HPDE6-E6E7 (cell line): ENCODE measurements at regions not wholly inside any gene's neighbourhood (a gene's known extent, or its start where the extent isn't known, plus 50 kb on each side); places are given as distances from the start of the nearest gene placed in this dataset.

ENCODE experiments used
- DNase-seq: peaks from one replicate; pipeline ENCODE4 v3.0.0; 2011; ENCODE audit warnings: missing footprints; ENCODE audit errors: extremely low spot score

- no peak for DNase-seq
These were observed 439.4 kb downstream of the PTPRU start for GRCh38 chr1:29675481-29676263.

- no peak for DNase-seq
These were observed 438.5 kb downstream of the PTPRU start for GRCh38 chr1:29674627-29675326.

GRCh38 chr1:29673669-29674626 lies 437.6 kb downstream of the PTPRU start:
- no peak for DNase-seq

DNA sequence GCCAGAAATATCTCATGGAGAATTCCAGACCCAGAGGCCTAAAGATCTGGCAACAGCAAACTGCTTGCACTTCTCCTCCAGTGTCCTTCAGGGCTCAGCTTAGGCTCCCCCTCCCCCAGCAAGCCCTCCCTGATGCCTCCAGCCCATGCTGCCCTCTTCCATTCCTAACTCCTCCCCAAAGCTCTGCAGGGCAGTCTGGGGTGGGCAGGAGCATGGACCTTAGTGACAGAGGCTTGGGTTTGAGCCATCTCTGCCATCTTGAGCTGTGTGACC lies 436.8 kb downstream of the PTPRU start:
- no peak for DNase-seq

DNA sequence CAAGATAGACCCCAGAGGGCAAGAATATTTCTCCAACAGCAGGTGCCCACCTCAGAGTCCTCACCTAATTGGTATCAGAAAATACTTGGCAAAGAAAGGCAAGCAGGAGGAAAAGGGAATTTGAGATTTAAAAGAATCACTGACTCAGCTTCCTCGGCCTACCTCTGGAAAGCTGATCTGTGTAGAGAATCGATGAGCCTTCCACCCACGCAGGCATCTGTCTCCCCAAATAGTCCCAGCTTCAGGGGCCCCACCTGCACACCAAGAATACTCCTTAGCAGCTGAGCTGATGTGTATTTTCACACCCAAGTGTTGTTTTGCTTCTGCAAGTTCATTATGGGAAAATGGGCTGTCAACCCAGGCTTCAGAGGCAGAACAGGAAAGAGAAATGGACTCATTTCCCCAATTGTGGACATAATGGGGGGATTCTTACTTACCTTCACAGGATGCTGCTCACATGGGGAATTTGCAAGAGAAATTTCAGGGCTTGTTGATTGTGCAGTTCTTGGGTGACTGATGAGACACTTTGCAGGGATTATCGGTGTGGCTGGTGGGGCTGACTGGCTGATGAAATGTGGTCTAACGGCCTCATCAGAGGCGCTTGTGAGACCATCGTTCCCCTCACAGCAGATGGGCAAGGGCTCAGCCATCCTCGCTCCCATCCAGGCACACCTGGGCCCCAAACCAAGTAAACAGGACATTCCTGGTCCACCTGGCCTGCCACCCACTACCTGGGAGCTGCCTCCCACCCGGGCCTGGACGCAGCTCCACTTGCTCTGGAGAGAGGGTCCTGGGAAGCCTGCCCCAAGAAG lies 436.3 kb downstream of the PTPRU start:
- DNase-seq = no peak

DNA sequence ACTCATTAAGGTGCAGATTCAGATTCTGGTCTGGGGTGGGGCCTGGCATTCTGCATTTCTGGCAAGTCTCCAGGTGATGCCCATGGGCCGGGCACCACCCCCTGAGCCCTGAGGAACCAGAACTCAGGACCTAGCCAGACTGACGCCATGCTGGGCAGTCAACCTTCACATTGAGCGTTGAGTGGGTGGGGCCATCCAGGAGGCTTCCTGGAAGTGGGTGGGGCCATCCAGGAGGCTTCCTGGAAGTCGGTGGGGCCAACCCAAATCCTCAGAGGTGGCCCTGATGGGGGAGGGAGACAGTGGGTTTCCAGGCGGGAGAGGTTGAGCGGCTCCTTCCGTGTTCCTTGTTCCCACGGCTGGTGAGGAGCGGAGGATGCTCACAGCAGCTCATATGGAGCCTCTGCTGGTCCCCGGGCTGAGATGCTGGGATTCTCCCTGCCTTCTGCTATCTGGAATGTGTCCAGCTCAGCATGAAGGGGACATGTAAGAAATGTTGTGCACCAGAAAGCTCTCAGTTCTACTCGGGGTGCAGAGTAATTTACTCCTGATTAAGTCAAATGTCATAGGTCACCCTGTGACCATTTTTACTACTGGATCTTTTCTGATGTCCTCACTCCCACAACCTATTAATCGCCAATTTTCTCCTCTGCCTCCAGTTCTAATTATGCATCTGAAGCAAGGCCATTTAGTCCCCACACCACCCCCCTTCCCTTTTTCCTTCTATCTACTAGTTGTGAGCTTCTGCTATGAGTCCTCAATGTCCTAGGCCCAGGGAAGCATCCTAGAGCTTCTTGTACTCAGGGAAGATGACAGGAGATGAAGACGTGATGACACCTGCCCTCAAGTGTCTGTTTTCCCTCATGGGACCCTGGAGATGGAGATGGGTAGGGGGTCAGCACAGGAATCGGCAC lies 435.4 kb downstream of the PTPRU start:
- no peak for DNase-seq

GRCh38 chr1:29670752-29671151 lies 434.4 kb downstream of the PTPRU start:
- no peak for DNase-seq

GRCh38 chr1:29669912-29670311 lies 433.6 kb downstream of the PTPRU start:
- no peak for DNase-seq

DNA sequence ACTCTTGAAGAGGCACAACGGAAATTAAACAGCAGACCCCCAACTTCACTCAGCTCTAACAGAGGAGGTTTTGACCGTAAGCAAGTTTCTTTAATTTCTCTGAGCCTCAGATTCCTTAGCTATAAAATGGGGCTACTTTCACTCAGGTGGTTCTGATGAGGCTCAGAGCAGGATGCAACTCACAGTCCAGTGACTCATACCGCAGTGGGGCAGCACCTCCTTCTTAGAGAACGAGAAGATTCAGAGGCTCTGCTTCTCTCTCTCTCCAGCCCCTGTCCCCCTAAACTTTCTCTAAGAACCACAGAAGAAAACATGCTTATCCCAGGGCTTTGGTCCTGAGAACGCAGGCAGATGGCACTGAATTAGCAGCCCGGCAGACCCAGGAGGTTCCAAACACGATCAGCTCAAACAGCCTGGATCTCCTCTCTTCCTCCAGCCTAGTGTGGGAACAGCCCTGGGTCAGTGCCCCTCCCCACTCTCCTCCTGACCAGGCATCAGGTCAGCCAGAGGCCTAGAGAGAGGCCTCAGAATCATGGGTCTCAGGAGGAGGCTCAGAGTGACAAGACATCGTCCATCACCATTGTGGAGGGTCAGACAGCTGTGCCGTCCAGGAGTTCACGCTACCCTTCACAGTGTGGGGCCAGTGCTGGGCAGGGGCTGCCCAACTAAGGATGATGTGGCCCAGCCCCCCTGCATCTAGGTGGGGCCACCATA lies 433.0 kb downstream of the PTPRU start:
- no peak for DNase-seq

DNA sequence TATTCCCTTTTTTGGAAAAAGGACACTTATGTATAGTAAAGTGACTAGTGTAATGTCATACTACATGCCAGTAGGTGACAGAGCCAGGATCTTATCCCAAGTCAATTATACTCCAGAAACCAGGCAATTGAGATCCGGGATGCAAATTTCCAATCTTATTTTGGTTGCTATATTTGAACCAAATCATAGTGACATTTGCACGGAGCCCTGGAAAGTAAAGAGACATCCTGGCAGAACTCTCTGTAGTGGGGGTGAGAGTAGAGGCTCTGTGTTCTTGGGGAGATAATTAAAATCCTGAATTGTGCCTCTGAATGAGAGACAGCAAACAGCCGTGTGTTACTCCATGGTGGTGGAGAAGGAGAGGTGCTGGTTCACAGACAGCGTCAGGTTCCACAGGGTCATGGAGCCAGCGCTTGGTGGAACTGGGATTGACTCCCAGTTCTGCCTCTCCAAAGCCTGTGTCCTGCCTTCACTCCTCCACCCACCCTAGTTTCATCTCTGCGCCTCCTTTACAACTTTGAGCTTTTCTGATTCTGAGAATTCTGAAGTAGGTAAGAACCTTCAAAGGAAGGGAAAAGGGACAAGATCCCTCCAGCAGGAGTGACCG lies 432.3 kb downstream of the PTPRU start:
- DNase-seq = no peak

- DNase-seq = no peak
These were observed 431.6 kb downstream of the PTPRU start for GRCh38 chr1:29667951-29668350.

DNA sequence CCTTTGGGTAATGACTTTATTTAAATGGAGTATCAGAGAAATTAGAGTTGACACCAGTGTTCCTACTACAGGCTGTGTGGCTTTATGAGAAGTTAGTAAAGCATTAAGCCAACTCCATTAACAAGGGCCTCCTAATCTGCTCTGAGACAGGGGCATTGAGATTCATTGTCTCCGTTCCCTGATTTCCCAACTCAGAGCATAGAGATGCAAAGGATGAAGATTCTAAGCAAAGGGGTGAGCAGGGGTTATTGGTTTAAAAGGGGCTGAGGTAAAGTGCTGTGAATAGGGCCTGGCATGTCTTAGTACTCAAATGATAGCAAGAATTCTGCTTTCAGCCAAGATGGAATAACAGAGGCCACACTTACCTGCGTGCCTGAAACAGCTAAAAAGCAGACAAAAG lies 428.4 kb downstream of the PTPRU start:
- no peak for DNase-seq

- no peak for DNase-seq
These were observed 422.4 kb downstream of the PTPRU start for GRCh38 chr1:29658688-29659087.

DNA sequence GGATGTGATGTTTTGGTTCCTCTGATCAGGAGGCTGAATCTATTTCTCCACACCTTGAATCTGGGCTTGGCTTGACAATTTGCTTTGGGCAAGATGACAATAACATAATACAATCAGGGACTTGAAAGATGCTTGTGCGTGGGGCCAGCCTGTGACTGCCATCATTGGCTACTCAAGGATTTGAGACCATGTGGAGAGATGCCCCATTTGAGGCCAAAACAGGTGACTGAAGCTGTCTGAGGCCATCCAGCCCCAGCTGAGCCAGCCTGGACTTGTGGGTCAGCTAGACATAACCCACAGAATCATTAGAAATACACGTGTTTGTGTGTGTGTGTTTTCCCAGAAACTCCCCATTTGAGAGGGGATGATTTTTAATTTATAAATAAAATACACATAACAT lies 421.5 kb downstream of the PTPRU start:
- DNase-seq = no peak

DNA sequence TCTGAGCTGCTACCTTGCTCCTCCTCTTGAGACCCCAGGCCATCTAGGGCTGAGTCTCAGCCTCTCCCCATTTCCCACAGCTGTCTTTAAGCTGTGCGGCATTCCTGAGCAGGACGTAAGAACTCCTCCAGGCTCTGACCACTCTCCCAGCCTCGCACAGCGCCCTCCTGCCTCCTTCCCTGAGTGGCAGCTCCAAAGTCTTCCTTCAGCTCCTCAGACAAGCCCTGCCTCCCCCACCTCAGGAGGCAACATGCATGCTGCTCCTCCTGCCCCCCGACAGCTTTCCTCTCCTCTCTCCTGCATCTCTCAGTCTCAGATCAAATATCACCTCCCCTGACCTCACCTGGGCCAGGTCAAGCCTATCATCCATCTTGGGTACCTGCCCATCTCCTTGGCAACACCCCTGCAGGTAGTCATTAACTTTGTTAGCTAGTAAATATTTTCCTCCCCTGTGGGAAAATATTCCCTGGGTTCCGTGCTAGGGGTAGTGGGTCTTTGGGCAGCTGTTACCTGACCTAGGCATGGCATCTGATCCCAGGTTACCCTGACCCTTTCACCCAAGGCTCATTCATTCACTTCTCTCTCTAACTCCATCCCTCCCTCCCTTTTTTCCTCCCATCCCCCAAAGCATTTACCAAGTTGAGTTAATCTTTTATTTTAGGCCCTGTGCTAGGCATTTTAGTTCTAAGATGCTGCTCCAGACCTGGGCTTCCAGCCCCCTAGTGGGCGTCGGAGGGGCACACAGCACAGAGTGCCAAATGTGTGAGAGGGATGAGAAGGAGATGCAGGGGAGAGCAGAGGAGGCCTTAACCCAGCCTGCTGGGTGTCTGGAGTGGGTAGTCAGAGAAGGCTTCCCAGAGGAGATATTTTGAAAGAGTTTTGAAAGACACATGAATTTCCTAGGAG lies 419.9 kb downstream of the PTPRU start:
- DNase-seq = no peak

GRCh38 chr1:29655145-29655544 lies 418.8 kb downstream of the PTPRU start:
- no peak for DNase-seq

DNA sequence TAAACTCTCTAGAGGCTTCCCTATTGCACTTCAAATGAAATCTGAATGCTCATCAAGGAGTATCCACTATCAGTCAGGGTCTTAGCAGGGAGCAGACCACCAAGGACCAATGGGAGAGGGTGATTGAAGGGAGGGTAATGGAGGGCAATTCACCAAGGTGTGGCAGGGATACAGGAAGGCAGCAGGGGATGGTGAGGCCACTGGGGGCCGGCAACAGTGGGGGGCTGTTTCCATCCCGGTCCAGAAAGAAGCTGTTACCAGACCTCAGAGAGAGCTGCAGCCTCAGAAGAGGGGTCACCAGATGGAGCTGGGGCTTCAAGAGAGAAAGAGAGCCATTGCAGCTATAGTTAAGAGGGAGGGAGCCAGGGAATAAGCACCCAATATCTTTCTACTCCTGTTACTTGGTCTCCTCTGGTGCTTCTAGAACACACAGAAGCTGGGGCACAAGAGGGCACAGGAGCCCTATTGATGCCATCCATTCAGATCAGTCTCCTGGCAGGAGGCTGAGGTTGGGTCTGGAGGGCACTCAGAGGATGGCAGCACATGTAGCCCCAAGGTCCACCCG lies 417.6 kb downstream of the PTPRU start:
- no peak for DNase-seq
